Retinal pigment epithelial cell (primary cell): ENCODE measurements at regions not wholly inside any gene's neighbourhood (a gene's known extent, or its start where the extent isn't known, plus 50 kb on each side); places are given as distances from the start of the nearest gene placed in this dataset.

Experiments used
- DNase-seq: peaks from one replicate; pipeline ENCODE4 v3.0.0-alpha.2; 2010; ENCODE audit warnings: low read depth
- H3K4me3 ChIP-seq: 2 replicates; pipeline ENCODE4 v1.5.1; 2011; ENCODE audit warnings: mild to moderate bottlenecking, low read length, control low read depth, moderate library complexity
- CTCF ChIP-seq: conservative IDR thresholded peaks from 2 replicates; pipeline ENCODE4 v1.5.1; 2011; ENCODE audit warnings: low read depth, low read length, control low read depth, inconsistent platforms

DNA sequence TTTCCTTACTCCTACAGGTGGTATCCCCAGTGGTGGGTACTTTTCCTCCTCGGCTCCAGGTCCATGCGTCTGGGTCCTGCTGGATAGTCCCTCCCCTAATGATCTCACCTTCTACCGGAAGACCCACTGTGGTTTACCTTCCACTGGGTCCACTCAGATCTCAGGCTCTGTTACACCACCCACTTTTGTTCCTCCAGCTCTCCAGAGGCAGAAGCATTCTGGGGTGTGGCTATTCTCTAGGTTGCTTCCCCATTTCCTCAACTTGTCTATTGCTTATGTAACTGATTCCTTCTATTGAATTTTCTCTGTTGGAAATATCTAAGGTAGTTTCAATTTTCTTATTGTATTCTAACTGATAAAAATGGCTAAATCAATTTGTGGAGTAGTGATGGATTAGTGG lies 87.6 kb upstream of the GALNT5 start:
- no peak overlapping the region for H3K4me3 ChIP-seq
- no peak for DNase-seq
- TF ChIP-seq CTCF: no peak

GRCh38 chr2:157170299-157170698 lies 87.2 kb upstream of the GALNT5 start:
- no peak for TF ChIP-seq CTCF
- H3K4me3 ChIP-seq: no peak overlapping the region
- no peak for DNase-seq

DNA sequence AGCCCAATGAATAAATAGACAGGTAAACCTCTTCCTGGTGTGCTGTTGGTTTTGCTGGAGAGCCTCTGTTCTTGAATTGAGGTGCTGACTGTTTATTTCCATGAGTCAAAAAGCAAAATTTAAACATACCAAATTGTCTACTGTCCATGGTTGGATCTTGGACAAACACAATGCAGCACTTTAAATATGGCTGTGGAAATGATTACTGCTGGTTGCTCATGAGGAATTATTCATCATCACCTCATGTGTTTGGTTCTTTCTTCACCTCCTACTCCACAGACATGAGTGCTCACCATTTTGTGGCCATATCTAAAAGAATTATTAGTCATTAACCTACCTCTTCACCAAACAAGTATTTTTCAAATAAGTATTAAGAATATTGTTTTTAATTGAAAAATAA lies 85.3 kb upstream of the GALNT5 start:
- DNase-seq: no peak
- no peak for TF ChIP-seq CTCF
- H3K4me3 ChIP-seq: no peak overlapping the region

DNA sequence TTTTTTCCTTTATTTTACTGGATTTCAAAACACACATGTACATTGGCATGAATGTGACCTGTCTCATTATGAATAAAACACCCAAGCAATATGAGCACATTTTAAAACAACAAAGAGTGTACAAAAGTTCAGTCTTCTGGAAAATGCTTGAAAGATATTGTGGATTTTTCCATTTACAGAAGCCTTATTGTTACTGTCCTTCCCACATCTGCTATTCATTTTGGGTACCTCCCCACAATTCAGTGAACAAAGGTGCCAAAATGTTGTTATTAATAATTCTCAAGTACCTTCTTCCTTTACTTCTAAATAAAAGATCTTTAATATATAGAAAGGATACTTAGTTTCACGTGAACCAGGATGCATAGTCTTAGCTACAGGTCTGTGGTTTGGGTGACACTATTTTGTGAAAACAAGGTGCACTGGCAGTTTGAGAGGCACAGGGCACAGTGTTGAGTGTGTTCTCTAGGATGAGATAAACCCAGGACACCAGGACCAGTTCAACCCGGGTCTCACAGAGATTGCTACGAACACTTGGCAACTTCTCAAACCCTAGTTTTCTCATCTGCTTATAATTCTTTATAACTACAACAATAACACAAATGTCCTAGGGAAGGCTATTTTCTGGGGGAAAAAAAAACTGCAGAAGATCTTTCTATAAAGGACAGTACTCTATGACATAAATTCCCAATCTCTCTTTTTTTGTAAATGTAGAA lies 84.5 kb upstream of the GALNT5 start:
- no peak for DNase-seq
- no peak overlapping the region for H3K4me3 ChIP-seq

DNA sequence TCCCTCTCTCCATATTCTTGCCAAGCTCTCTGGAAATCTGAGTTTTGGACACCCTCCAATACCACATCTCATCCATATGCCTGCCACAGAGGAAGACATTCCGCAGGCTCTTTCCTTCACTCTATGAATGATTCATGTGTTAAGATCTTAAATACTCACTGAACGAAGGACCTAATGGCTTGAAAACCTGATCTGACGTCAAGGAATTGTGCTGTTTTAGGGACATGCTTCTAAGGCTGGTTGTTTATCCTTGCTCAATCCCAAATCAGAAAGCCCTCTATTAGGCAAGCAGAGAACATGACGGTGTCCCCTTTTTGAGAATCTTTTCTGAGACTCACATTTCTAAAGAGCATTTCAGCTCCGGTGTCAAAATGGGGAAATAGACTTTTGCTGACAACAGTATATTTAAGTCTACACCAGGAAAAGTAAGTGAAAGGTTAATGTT lies 83.7 kb upstream of the GALNT5 start:
- peak; percentile 99 for DNase-seq
- no peak overlapping the region for H3K4me3 ChIP-seq
- TF ChIP-seq CTCF: no peak

More for the DNA sequence above, 84.5 kb upstream of the GALNT5 start:
- no peak for TF ChIP-seq CTCF

GRCh38 chr2:157174321-157174720 lies 83.2 kb upstream of the GALNT5 start:
- TF ChIP-seq CTCF: no peak

GRCh38 chr2:157176602-157177001 lies 80.9 kb upstream of the GALNT5 start:
- DNase-seq: no peak
- TF ChIP-seq CTCF: no peak
- H3K4me3 ChIP-seq: no peak overlapping the region

More at GRCh38 chr2:157174321-157174720, 83.2 kb upstream of the GALNT5 start:
- DNase-seq: no peak
- H3K4me3 ChIP-seq: no peak overlapping the region
